DMS153 treated with DMSO at 0.1 percent for 48 hours (cell line): ENCODE measurements at regions not wholly inside any gene's neighbourhood (a gene's known extent, or its start where the extent isn't known, plus 50 kb on each side); places are given as distances from the start of the nearest gene placed in this dataset.

Source experiments
- DNase-seq: peaks from one replicate; lab custom pipeline; 2025; ENCODE audit not compliant: unreplicated experiment; lab: John Stamatoyannopoulos, UW

- no peak for DNase-seq
Observed at GRCh38 chr4:3831529-3832150, 65.5 kb downstream of the ADRA2C start.

DNA sequence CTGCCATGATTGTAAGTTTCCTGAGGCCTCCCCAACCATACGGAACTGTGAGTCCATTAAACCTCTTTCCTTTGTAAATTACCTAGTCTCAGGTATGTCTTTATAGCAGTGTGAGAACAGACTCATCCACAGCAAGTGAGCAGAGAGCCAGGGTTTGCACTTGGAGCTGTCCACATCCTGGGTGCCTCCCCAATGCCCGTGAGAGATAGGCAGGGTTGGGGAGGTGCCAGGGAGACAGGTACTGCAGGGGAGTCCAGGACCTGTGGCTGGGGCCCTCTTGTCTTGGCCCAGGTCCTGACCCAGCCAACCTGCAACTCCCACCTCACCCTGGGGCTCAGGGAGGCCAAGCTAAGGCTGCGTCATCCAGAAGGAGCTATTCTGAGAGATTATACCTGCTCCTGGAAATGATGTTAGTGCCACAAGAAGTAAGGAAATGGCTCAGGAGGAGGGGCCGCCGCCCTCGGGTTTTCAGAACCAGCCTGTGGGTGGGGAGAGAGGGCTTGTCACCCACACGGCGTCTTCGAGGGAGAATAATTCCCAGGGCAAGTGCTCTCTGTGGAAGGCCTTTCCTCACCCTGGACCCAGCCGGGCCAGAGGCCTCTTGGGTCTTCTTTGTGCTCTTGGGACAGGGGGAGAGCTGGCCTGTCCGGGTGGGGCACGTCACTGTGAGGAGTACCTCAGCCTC, 66.5 kb downstream of the ADRA2C start:
- DNase-seq, result no peak

DNA sequence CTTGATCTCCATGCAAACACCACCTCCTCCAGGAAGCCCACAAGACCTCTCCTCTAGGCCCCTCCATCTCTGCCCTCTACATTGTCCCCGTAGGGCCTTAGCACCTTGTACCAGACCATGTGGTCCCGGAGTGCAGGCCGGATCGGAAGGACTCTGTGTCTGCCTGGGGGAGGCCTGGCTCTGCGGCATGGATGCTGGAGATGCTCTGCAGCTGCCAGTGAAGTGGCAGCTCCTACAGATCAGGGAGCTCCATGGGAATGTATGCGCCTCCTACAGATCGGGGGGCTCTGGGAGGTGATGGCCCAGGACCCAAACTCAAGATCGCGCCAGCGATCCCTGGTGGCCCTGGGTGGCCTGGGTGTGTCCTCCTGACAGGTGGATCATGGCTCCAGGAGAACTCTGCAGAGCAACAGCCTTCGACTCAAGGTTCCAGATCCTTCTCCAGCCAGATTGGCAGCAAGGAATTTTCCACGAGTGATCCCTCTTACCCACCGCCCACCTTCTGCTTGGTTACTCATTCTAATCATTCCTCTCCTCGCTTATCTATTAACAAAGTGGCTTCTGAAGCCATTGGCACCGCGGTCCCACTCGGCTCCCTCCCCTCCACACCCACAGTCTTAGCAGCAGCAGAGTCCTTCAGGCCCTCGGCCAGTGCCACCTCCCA, 67.3 kb downstream of the ADRA2C start:
- DNase-seq, result no peak

DNA sequence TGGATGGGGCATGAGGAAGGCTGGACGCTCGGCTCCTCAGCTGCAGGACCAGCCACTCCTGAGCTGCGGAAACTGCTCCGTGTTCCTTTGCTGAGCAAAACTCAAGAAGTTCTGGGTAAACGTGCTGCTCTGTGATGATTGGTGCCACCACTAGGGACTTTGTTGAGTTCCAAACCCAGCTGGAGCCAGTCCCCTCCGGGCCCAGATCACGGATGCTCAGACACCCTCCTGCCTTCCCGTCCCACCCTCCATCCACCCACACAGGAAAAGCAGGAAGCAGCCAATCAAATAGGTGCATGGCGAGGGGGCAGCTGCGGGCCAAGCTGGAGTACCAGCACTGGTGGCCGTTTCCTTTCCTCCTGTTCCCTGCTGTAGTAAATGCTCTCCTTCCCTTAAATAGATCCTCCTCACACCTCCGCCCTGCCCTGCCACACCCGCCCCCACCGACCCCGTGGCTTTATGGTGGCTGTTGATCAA, 68.0 kb downstream of the ADRA2C start:
- DNase-seq, result no peak

DNA sequence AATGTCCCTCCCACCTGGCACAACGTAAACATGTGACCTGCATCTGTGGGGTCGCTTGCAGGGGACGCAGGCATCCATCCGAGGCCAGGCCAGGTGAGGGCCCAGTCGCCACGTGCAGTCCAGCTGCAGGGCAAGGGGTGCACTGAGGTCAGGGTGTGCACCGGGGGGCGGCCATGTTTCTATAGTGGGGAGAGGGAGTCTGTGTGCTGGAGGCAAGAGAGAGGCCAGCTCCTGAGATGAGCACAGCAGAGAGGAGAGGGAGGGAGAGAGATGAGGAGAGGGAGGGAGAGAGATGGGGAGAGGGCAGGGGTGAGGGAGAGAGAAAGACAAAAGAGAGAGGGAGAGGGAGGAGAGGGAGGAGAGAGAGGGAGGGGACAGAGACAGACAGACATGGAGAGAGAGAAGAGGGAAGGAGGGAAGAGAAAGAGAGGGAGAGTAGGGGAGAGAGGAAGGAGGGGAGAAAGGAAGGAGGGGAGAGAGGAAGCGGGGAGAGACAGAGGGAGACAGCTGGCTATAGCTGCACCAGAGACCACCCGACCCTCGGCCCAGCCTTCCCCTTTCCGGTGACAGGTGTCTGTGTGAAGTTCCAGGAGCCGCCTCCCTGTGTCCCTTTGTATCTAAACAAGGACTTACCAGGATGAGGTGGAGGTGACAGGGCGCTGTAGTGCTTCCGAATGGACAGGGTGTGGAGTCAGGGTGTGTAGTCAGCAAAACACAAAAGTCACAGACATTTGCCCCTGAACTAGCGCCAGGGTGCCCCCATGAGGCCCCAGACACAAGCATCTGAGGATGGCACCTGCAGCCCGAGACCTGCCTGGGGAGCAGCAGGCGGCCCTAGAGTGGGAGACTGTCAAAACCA, 68.7 kb downstream of the ADRA2C start:
- DNase-seq, result no peak

GRCh38 chr4:3835527-3836405, 69.6 kb downstream of the ADRA2C start:
- no peak for DNase-seq

DNA sequence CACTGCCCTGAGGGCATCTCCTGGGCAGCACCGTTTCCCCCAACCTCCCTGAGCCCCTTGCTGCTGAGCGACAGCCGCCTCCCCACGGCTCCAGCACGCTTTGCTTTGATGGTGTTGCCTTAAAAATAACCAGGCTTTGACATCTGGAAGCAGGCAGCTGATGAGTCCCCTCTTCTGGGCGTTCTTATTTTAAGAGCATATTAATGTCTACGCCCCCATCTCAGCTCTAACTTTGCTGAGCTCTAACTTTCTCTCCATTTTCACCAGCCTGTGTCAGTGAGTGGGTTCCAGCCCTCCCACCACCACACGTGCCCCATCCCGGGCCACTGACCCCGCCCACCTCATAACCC, 70.2 kb downstream of the ADRA2C start:
- DNase-seq, result no peak

DNA sequence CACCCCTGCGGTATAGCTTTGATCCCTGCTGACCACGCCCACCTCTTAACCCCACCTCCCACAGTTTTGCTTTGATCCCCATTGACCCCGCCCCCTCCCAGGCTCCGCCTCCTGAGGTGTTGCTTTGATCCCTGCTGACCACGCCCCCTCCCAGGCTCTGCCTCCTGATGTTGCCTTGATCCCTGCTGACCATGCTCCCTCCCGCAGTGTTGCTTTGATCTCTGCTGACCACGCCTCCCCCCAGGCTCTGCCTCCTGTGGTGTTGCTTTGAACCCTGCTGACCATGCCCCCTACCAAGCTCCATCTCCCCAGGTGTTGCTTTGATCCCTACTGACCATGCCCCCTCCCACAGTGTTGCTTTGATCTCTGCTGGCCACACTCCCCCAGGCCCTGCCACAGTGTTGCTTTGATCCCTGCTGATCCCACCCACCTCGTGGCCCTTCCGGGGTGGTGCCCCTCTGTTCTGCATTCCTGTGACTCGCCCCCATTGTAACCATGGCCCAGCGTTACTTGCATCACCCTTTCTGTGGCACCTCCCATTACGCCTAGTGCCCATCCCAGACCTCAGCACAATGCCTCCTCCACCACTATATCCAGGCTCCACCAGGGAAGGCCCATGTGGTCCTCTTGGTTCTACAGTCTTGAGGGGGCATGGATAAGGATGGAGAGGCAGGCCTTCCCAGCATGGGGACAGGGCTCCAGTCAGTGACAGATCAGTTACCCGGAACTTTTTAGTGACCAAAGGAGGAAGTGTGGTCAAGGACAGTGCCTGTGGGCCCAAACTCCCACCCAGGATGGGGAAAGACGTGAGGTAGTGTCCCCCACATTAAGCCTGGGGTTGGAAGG, 70.8 kb downstream of the ADRA2C start:
- no peak for DNase-seq

DNA sequence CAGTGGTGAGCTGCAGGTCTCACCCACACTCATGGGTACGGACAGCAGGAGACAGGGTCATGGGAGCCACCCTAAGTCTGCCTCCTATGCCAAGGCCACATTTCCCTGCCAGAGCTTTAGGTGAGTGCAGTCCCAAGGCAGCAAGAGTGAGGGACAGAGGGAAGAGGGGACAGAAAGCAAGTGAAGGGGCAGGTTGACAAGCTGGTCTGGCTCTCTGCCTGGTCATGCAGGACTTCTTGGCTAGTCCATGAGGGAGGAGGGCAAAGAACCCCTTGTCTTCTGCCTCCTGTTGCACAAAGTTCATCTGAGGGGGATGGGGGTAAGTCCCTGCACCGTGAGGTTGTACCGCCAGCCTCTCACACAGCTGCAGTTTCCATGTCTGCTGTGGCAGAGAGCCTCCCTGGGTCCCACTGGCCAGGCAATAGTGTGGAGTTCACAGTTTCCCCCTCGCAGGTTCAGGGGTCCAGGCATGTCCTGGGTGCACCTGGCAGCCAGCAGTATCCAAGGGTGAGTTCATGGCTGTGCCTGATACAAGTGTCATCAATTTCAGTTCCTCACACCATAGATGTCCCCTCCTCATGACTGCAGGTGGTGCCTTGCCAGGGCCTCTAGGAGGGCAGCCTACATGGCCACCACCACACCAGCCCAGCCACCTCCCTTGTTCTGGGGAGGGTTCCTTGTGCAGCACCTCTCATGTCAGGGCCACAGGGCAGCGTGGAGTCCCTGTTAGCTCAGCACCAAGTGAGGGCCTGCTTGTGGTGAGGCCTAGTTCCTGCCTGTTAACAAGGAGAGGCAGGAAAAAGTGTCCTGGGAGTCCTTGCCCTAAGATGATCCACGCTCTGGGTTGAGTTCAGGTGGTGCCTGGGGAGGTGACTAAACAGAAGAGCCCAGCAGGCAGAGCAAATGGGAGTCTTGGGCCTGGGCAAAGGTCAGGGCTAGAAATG, 72.5 kb downstream of the ADRA2C start:
- DNase-seq, result no peak

- no peak for DNase-seq
Observed at GRCh38 chr4:3845094-3845743, 79.0 kb downstream of the ADRA2C start.

DNA sequence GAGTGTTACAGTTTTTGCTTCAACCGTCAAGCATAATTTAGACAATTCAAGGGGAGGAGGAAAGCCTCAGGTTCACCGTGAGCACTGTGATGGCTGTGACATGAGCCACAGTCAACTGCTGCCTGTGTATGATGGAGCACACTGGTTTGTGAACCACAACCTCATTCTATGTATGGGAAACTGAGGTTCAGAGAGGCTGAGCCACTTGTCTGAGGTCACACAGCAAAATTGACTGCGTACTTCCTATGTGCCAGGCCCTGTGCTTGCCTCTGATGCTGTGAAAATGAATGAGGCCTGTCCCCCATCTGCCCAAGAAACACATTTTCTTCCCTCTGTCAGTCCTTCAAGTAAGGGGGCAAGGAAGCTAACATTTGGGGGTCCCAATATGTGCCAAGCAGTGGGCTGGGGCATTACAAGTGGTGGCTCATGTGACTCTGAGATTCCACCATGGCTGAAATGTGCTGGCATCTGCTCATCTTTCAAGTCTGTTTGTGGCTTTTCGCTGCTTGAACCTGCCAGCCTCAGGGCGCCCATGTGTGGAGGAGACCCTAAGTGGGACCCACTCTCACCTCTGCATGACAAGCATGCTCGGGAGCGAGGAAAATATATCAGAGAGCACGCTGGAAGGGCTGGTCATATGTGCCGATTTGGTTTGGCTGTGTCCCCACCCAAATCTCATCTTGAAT, 79.7 kb downstream of the ADRA2C start:
- no peak for DNase-seq

GRCh38 chr4:3847211-3847940, 81.2 kb downstream of the ADRA2C start:
- DNase-seq, result no peak

DNA sequence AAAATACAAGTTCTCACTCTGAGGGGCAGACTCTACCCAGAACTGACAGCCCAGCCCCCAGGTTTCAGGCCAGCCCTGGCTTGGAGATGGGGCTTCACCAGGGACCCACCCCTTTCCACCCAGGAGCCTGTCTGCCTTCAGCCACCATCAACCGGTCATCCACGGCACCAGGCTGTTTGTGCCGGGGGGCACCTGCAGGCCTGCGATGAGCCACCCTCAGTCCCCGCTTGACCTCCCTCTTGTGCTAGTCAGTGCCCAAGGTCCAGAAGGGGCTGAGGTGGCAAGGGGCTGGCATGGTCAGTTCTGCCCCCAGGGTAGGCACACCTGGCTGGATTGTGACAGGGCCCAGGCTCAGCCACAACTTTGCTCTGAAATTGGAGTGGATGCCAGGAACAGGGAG, 82.1 kb downstream of the ADRA2C start:
- DNase-seq, result no peak

DNA sequence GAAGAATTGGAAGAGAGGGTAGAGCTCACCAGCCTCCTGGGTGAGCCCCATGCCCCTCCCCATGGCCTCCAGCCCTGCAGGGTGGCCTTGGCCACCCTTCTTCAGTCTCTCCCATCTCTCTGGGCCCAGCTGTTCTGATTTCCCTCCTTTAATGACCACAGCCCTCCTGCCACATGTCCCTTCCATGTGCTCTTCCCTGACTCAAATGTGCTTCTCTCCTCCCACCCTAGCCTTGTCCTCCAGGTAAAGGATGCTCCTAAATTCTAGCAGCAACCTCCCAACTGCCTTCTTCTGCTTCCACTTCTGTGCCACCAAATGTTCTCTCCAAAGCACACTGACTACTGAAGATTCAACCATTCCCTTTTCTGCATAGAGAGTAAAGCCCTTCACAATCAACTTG, 83.0 kb downstream of the ADRA2C start:
- no peak for DNase-seq

DNA sequence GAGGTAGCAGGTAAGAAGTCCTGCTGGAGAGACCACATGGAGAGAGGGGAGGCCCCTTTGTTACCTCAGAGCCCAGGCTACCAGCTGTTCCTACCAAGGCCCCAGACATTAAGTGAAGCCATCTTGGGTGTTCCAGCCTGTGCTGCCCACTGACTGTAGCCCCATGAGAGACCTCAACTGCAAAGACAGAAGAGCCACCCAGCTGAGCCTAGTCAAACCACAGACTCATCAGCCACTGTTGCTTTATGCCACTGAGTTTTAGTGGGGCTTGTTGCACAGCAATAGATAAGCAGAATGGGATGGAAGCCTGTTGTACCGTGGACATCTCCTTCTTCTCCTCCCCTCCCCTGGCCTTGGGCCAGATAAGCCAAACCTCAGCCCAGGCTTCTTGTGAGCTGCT, 83.9 kb downstream of the ADRA2C start:
- DNase-seq, result no peak

DNA sequence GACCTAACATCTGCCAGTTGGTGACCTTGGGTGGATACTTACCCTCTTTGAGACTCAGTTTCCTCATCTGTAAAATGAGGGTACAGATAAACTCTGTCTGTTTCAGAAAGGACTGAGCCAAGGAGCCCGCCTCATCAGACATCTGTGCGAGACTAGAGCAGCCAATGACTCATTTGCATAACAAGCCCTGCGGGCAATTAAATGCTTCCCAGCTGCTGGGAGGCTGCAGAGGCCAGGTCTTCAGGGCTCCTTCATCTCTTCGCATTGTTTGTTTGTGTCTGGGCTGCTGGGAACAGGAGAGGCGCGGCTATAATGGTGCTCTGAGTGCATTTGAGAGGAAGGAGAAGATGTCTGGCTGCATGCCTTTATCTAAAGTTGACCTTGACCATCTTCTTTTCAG, 85.0 kb downstream of the ADRA2C start:
- no peak for DNase-seq

- no peak for DNase-seq
Observed at GRCh38 chr4:3851881-3852280, 85.7 kb downstream of the ADRA2C start.
